GM13977 (cell line): ENCODE measurements at regions not wholly inside any gene's neighbourhood (a gene's known extent, or its start where the extent isn't known, plus 50 kb on each side); places are given as distances from the start of the nearest gene placed in this dataset.

Experiments used
- DNase-seq: peaks from one replicate; pipeline ENCODE4 v3.0.0; 2012; ENCODE audit warnings: low spot score
- CTCF ChIP-seq: IDR thresholded peaks from 2 replicates; pipeline ENCODE4 v1.5.1; 2012; ENCODE audit warnings: mild to moderate bottlenecking, control low read depth; ENCODE audit not compliant: insufficient read depth; ENCODE audit errors: extremely low read depth, missing control alignments
- in situ Hi-C: fragments of 300-500 bp; cut with MboI; formaldehyde crosslinking; loops from one replicate; pipeline ENCODE4 v1.12.0; 2022; ENCODE audit warnings: low sequenced_read_pairs, low pct_unique_long_range_greater_than_20kb, mixed read lengths, inconsistent platforms; ENCODE audit not compliant: unreplicated experiment

GRCh38 chr1:5235355-5235899 is 581.0 kb downstream of the AJAP1 start:
- in situ Hi-C loops = no loop called here
- DNase-seq = no peak
- TF ChIP-seq CTCF = no peak

- in situ Hi-C loops = no loop called here
- no peak for DNase-seq
- TF ChIP-seq CTCF = no peak
Measured at GRCh38 chr1:5232537-5232936, 578.1 kb downstream of the AJAP1 start.

GRCh38 chr1:5231541-5232315 is 577.3 kb downstream of the AJAP1 start:
- TF ChIP-seq CTCF = no peak
- in situ Hi-C loops = no loop called here
- no peak for DNase-seq

GRCh38 chr1:5227114-5227513 is 572.7 kb downstream of the AJAP1 start:
- in situ Hi-C loops = no loop called here
- no peak for DNase-seq
- TF ChIP-seq CTCF = no peak

GRCh38 chr1:5225707-5226704 is 571.6 kb downstream of the AJAP1 start:
- in situ Hi-C loops = no loop called here
- no peak for TF ChIP-seq CTCF
- DNase-seq = no peak

GRCh38 chr1:5223206-5223605 is 568.8 kb downstream of the AJAP1 start:
- DNase-seq = no peak
- TF ChIP-seq CTCF = no peak
- in situ Hi-C loops = no loop called here
